PFSK-1 (cell line): ENCODE measurements at regions not wholly inside any gene's neighbourhood (a gene's known extent, or its start where the extent isn't known, plus 50 kb on each side); places are given as distances from the start of the nearest gene placed in this dataset.

Source experiments
- FOXP2 ChIP-seq: optimal IDR thresholded peaks from 2 replicates; pipeline ENCODE3; 2011; ENCODE audit warnings: borderline replicate concordance, control low read depth, inconsistent platforms; ENCODE audit not compliant: insufficient read depth; ENCODE audit errors: extremely low read length, extremely low read depth
- POLR2AphosphoS5 ChIP-seq: IDR thresholded peaks from 2 replicates; pipeline ENCODE4 v1.6.1; 2012; ENCODE audit warnings: low read depth, mild to moderate bottlenecking, control low read depth, low read length, moderate library complexity
- REST ChIP-seq, 2 experiments: IDR thresholded peaks; 2 replicates each; pipeline versions ENCODE4 v1.6.1 to v1.8.0; 2011 to 2012; ENCODE audit warnings: low read depth in 2 of 2, low read length in 2 of 2, control low read depth in 1 of 2, inconsistent platforms in 1 of 2, mild to moderate bottlenecking in 1 of 2, moderate library complexity in 1 of 2; ENCODE audit not compliant: insufficient read depth in 1 of 2
- SIN3A ChIP-seq: IDR thresholded peaks from 2 replicates; pipeline ENCODE4 v1.6.1; 2012; ENCODE audit warnings: mild to moderate bottlenecking, low read length, moderate library complexity, borderline replicate concordance; ENCODE audit not compliant: insufficient read depth
- TAF1 ChIP-seq: IDR thresholded peaks from 2 replicates; pipeline ENCODE4 v1.6.1; 2012; ENCODE audit warnings: low read length, control low read depth, borderline replicate concordance; ENCODE audit not compliant: insufficient read depth

- no peak for TF ChIP-seq POLR2AphosphoS5
- no peak for TF ChIP-seq REST (IDR thresholded peaks at IDR 0.05; ENCODE audit: insufficient read depth in 1 of 2, low read depth in 2 of 2, low read length in 2 of 2)
- no peak for TF ChIP-seq FOXP2
- no peak for TF ChIP-seq SIN3A
Observed at GRCh38 chr2:195552581-195552980, 104.4 kb upstream of the SLC39A10 start.

- TF ChIP-seq REST (IDR thresholded peaks at IDR 0.05; ENCODE audit: insufficient read depth in 1 of 2, low read depth in 2 of 2, low read length in 2 of 2) (no peak), POLR2AphosphoS5 (no peak), TAF1 (no peak), SIN3A (no peak), FOXP2 (no peak)
Observed at GRCh38 chr2:195548198-195548940, 108.7 kb upstream of the SLC39A10 start.

- TF ChIP-seq SIN3A = no peak
- no peak for TF ChIP-seq TAF1
- no peak for TF ChIP-seq POLR2AphosphoS5
- TF ChIP-seq FOXP2 = no peak
- no peak for TF ChIP-seq REST (IDR thresholded peaks at IDR 0.05; ENCODE audit: insufficient read depth in 1 of 2, low read depth in 2 of 2, low read length in 2 of 2)
Observed at GRCh38 chr2:195545811-195546210, 111.2 kb upstream of the SLC39A10 start.

- TF ChIP-seq TAF1 = no peak
- TF ChIP-seq FOXP2 = no peak
- no peak for TF ChIP-seq REST (IDR thresholded peaks at IDR 0.05; ENCODE audit: insufficient read depth in 1 of 2, low read depth in 2 of 2, low read length in 2 of 2)
- TF ChIP-seq POLR2AphosphoS5 = no peak
- no peak for TF ChIP-seq SIN3A
Observed at GRCh38 chr2:195543902-195544894, 112.8 kb upstream of the SLC39A10 start.
